GM10248 (cell line): ENCODE measurements at regions not wholly inside any gene's neighbourhood (a gene's known extent, or its start where the extent isn't known, plus 50 kb on each side); places are given as distances from the start of the nearest gene placed in this dataset.
A peak's percentile ranks its signal among the peaks of the same experiment; 100 is the strongest.

Source experiments
- CTCF ChIA-PET: fragments of 300-600 bp; sonication (Branson Sonifier 250); formaldehyde crosslinking; extraction: SDS; loops from one replicate; lab custom pipeline; 2021; ENCODE audit warnings: antibody characterized with exemption; lab: Yijun Ruan, JAX
- POLR2A ChIA-PET: fragments of 350-650 bp; sonication (Branson Sonifier 250); formaldehyde crosslinking; extraction: SDS; loops from one replicate; lab custom pipeline; 2020; ENCODE audit warnings: antibody characterized with exemption; lab: Yijun Ruan, JAX
- DNase-seq: peaks from one replicate; pipeline ENCODE4 v3.0.0; 2012; ENCODE audit errors: extremely low spot score
- CTCF ChIP-seq: IDR thresholded peaks from 2 replicates; pipeline ENCODE4 v1.5.1; 2012; ENCODE audit warnings: mild to moderate bottlenecking, low read depth; ENCODE audit errors: extremely low read depth, missing control alignments, control extremely low read depth

GRCh38 chr2:192298664-192299063 is 103.9 kb upstream of the TMEFF2 start:
- no peak for DNase-seq
- CTCF ChIA-PET, result interaction anchor here (1.4 kb wide), 2 partner anchors 13 to 17 kb away, joined by 3 to 7 read pairs; no protein-coding TSS in a partner anchor
- TF ChIP-seq CTCF, result no peak
- POLR2A ChIA-PET, result no interaction called here

DNA sequence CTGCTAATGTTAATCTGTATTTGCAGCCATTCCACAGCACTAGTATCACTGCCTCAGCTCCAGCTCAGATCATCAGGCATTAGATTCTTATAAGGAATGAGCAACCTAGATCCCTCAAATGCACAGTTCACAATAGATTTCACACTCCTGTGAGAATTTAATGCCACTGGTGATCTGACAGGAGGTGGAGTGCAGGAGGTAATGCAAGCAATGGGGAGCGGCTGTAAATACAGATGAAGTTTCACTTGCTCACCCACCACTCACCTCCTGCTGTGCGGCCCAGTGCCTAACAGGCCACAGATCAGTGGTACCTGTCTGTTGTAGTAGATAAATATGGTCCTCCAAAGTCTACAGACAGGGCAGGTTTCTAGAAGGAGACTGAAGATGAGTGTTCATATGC is 97.7 kb upstream of the TMEFF2 start:
- DNase-seq, result no peak
- ChIA-PET POLR2A (no interaction called here), CTCF (no interaction called here)
- no peak for TF ChIP-seq CTCF

- CTCF ChIA-PET, result no interaction called here
- DNase-seq, result no peak
- no peak for TF ChIP-seq CTCF
- POLR2A ChIA-PET, result no interaction called here
Observed at GRCh38 chr2:192288295-192288694, 93.6 kb upstream of the TMEFF2 start.

DNA sequence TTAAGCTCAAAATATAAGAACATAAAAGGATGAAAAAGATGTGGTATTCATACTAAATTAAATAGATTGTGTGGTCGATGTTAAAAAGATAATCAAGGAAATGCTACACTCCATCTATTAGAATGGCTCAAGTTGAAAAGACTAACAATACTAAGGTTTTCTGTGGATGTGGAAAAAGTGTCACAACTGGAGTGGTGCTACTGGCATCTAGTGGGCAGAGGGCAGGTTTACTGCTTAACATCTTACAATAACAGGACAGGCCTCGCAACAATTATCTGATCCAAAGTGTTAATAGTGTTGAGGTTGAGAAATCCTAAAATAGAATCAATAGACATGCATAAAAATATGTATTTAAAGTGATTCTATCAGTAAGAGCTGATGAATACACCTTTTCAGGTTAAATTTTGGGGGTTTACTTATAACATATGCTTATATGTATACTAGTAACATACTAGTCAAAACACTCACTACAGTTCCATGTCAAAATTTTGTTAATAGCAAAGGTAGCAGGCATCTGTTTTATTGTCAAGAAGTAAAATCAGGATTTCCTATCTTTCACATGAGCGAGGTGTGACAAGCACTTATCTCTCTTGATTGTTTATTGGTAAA is 91.5 kb upstream of the TMEFF2 start:
- POLR2A ChIA-PET, result no interaction called here
- CTCF ChIA-PET, result interaction anchor here (0.9 to 1.5 kb wide), 3 partner anchors 9 to 28 kb away, joined by 3 to 7 read pairs (median 4); no protein-coding TSS in a partner anchor

GRCh38 chr2:192283450-192283849 is 88.7 kb upstream of the TMEFF2 start:
- DNase-seq, result no peak
- ChIA-PET CTCF (interaction anchor here (1.6 kb wide), 1 partner anchor 16 kb away, joined by 3 read pairs; no protein-coding TSS in a partner anchor), POLR2A (no interaction called here)
- no peak for TF ChIP-seq CTCF

More for the DNA sequence above, 91.5 kb upstream of the TMEFF2 start:
- TF ChIP-seq CTCF, result peak; percentile 11
- no peak for DNase-seq

DNA sequence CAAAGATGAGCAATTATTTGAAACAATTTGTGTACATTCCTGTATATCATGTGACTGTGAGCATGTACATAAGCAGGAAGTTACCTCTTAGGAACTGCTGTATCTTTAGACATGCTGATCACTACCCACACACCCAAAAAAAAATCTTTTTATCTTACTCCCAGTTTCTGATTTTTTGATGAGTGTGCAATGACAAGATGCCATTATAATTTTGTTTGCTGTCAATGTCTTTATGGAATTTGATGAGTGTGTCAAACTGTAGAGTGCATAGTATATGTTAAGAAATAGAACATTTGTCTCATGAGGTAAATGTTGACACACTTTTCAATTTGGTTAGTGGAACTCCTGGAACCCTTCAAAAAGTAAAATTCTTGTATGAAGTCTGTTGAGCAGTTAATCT is 84.0 kb upstream of the TMEFF2 start:
- CTCF ChIA-PET, result no interaction called here
- no peak for TF ChIP-seq CTCF
- no peak for DNase-seq
- POLR2A ChIA-PET, result no interaction called here
